NCI-H1092 treated with DMSO at 0.1 percent for 48 hours (cell line): ENCODE measurements at regions not wholly inside any gene's neighbourhood (a gene's known extent, or its start where the extent isn't known, plus 50 kb on each side); places are given as distances from the start of the nearest gene placed in this dataset.

ENCODE experiments used
- DNase-seq: peaks from one replicate; lab custom pipeline; 2025; lab: John Stamatoyannopoulos, UW

DNA sequence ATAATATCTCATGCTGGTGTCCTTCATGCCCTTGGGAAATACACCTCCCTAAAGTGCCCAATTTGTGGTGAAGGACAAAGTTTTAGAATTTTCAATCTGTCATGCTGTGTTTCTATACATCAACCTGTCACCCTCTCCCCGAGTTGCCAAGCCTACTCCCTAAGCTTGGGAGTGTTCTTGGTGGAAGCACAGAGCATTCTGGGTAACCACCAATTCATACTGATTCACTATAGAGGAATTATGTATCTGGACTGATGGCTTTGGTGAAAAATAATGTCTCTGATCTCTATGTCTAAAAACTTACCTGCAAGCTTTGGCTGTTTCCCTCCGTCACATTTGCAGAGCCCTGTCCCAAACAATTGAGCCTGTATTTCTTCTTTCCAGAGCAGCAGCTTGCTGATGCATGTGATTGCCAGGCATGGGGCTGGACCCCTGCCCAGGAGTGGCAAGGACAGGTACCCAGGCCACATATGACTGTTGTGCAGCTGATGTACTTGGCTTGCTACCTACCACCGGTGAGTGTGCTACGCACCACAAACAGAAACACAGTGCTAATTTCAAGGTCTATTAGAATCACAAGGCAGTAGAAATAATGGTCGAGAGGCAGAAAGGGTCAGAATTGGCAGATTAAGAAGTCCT, 202.8 kb upstream of the CITED2 start:
- no peak for DNase-seq

DNA sequence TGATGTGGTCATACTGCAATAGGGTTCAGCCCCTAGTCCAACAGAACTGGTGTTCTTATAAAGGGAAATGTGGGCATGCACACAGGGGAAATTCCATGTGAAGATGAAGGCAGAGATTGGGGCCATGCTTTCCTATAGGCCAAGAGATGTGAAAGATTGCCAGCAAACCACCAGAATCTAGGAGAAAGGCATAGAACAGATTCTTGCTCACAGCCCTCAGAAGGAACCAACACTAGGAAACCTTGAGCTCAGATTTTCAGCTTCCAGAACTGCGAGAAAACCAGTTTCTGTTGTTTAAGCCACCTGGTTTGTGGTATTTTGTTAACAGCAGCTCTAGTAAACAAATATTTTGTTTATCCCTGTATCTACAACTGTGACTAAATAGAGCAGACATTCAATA, 197.6 kb upstream of the CITED2 start:
- DNase-seq: no peak

DNA sequence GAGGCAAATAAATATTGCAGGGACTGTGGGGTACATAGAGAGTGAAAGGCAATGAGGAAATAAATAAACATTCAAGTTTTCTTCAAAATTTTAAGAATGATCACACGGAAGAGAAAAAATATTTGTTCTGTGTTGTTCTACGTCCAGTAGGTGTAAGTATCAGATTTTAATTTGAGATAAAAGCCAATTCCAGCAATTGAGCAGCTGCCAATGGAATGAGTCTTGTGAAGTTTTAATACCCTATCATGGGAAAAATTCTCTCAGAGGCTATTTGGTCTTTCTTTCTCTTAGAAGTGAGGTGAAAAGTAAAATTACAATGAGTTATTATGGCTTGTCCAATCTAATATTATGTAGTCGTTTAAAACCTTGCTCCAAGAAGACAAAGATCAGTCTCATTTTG, 195.7 kb upstream of the CITED2 start:
- DNase-seq: no peak

DNA sequence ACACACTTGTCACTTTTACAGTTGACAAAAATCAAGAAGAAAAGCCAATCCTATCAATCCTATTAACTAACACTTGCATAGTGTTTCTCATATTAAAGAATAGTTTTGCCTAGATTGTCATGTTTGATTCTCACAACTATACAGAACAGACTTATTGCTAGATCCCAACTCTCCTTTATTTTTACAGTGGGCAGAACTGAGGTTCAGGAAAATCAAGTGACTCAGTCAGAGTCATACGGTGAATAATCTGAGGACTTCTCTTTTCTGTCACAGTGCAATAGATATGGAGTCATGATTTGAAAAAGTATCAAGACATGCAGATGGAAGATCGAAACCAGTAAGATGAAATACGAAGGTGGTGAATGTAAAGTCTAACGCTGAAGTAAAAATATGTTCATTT, 195.1 kb upstream of the CITED2 start:
- no peak for DNase-seq

DNA sequence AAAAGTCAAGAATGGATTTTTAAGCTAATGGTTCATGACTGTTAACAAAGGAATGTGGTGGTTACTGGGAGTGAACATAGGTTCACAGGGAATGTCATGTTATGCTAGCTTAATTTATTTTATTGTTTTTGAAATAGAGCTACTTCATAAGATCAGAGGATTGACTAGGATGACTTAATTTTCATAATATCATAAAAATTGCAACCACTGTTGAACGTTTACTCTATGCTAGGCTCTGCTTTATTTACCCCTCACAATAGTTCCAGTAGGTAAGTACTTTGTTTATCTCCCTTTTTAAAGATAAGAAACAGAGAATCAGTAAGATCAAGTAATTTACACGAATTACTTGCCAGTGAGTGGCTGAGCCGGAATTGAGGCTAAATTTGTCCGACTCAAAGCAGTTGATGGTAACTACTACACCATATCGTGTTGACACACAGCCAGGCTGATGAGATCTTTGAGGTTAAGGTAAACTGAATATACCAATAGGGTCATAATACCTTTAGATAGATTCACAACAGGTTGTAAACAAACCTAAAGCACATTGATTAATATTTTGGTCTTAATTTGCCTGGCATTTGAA, 194.6 kb upstream of the CITED2 start:
- no peak for DNase-seq

DNA sequence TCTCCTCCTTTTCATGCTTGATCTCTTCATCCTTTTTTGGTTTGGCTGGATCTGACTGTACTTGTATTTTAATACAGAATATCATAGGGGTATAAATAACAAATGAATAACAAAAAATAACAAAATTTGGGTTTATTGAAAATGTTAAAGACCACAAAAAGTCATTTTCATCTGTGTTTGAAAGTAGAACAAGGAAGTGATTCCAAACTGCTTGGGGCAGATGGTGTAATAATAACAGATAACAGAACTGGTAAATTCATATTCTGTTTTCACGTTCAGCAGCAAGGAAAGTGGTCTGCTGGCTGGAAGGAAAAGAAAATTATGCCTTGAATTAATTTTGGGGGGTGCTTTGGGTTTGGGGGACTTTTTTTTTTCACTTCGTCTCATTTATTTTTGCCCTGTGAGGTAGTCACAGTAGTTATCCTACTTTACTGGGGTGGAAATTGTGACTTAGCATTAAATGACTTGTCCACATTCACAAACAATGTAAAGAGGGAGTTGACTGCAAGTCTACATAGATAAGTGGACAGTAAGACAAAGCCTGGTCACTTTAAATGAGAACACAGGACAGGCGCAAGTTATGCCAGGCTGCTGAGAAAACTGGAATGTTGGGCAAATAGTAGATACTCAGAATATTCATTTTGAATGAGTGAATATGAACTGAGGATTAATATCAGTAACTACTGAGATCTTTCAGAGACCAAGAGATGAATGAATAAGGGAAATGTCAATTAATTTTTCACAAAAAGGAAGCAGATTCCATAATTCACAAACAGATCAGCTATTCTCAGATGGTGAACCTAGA, 193.9 kb upstream of the CITED2 start:
- DNase-seq: no peak

DNA sequence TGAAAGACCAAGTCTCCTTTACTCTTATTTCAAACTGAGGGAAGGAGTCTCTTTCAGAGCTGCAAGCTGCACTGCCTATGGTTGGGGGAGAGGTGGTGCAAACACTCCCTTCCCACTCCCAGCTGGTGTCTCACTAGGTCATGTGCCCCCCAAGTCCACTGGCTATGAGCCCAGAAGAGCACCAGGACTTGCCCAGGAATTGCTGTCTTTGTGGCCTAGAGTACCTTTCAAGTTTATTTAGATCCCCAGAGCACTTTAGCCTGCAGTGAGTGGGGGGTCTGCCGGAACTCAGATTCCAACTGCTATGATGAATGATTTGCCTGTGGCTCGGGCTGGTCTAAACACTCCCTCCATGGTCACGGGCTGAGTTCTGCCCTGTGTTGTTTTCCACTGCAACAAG, 192.6 kb upstream of the CITED2 start:
- no peak for DNase-seq

DNA sequence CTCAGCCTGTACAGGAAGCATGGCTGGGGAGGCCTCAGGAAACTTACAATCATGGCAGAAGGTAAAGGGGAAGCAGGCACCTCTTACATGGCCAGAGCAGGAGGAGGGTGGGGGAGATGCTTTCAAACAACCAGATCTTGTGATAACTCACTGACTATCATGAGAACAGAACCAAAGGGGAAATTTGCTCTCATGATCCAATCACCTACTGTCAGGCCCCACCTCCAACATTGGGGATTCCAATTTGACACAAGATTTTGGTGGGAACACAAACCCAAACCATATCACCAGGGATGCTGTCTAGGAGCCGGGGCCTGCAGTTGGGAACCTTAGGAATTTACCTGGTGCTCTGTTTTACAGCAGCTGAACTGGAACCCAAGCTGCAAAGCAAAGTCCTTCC, 191.1 kb upstream of the CITED2 start:
- no peak for DNase-seq

DNA sequence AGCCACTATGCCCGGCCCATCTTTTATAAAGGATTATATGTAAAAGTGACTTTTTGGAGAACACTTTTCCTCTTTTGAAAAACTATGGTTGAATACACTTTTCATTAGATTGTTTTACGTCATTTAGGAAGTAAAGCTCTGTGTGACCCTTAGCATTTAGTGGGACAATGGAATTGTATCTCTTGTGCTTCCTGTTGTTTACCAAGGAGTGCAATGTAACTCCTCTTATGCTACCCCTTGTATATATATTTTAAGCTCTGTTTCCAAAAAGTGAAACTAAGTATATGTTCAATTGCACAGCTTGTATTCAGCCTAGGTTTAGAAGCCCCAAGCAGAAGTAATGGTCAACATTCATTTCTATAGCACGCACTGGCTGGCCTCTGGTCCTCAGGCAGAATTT, 183.1 kb upstream of the CITED2 start:
- no peak for DNase-seq

DNA sequence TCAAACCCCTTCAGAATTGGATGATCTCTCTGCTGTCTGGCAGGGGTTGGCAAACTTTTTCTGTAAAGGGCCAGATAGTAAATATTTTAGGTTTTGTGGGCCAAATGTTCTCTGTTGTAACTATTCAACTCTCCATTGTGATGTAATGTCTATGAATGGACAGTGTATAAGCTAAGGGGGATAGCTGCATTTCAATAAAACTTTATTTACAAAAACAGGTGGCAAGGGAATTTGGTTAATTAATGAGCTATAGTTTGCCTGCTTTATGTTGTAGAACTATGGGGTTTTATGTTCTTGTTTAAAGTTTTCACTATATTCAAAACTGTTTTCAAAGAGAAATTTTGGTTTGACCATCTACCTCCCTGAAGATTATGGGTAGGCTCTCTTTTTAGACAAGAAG, 182.1 kb upstream of the CITED2 start:
- DNase-seq: no peak

DNA sequence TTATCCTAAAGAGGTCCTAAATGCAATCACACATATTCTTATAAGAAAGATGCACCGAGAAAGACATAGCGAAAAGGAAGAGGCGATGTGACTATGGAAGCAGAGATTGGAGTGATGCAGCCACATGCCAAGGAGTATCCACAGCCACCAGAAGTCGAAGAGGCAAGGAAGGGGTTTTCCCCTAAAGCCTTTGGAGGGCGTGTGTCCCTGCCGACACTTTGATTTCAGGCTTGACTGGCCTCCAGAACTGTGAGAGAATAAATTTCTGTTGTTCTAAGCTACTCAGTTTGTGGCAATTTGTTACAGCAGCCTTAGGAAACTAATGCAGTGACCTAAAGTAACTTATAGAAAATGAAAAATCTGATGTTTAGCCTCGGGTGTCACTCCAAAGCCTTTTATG, 179.5 kb upstream of the CITED2 start:
- DNase-seq: no peak

DNA sequence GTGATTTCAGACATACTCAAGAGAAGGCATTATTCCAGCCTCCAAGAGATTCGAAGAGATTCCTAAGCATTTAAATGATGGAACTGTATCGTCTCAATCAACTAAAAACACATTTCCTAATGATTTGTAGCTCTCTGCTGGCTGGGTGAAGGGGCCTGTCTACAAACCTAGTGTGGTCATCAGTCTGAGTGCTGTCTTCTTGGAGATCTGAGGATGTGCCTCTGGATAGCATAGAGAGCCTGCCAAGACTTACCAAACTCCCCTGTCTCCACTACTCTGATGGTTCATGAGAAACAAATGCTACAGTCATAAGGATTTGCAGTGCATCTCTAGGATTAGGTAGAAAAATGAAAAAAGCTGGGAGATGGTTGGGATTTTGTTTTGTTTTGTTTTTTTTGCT, 176.9 kb upstream of the CITED2 start:
- DNase-seq: no peak

DNA sequence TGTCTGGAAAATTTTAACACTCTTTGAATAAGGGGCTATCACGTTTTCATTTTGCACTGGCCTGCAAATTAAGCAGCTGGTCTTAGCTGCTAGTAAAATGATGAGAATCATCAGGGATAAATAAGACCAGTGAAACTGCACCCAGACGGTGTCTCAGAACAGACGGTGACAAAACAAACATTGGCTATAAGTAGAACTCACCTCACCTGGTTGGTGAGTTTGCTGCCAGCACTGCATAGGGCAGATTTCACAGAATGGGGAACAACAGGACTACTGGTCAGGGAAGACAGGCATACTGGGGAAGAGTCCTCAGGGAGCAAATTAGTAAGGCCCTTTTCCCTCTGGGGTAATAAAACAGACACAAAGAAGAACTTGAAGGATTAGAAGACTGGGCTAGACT, 175.9 kb upstream of the CITED2 start:
- no peak for DNase-seq

DNA sequence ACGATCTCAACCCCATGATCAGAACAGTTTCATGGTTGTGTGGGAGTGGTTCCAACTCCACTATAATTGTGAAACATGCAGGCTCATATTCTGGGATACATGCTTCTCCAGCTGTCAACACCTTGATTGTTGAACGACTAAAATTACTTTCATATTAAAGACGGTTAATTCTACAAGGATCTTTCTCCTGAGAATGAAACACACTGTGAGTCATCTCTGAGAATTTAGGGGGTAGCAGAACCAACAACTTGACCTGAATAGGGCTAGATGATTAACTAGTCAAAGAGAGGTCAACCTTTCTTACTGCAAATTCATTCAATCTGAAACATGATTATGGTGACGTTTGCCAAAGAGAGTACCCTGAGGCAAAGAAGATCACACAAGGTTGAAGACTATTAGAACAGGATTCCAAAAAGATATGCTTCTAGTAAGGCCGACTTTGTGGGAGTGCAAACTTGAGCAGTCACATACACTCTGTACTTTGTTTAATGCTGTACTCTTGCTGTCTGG, 175.2 kb upstream of the CITED2 start:
- no peak for DNase-seq

DNA sequence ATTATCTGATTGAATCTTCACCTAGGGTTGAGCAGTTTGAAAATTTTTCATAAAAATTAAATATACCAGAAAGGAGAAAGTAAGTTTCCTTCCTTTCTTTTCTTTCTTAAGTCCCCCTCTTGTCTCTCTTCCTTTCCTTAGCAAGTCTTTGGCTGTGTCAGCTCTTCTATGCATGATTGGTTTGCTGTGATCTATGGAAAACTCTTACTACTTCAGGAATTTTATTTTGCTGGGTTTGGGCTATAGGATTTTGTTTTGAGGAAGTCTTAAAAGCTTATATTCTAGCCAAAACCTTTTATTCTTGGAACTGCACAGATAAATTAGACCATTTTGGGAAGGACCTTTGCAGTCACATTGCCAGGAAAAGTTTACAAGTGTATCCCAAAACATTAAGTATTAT, 173.4 kb upstream of the CITED2 start:
- DNase-seq: no peak

DNA sequence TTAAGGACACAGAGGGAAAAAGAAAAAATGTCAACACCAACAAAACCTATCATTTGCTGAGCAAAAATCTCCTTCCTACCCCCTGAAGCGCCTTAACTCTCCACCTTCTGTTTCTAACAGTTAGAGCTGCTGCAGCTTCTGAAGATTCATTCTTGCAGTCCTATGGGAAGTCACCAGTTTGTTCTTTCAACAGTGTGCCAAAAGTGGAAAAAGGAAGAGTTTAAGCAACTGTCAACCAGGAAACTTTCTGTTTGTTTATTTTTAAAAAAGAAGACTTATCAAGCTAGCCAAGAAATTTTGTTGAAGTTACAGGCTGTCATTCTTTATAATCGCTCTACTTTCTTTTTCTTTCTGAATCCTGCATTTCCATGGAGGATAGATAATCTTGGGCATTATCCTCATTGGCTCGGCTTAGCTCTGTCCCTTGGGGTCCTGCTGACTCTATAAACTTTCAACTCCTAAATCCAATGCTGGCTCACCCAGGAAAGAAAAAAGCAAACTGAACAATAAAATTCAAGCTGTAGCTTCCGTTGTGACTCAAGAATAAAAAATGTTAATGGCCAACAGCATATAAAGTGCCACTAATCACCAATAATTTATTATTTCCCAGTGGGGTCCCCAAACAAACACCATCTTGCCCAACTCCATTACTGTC, 172.8 kb upstream of the CITED2 start:
- DNase-seq: no peak

DNA sequence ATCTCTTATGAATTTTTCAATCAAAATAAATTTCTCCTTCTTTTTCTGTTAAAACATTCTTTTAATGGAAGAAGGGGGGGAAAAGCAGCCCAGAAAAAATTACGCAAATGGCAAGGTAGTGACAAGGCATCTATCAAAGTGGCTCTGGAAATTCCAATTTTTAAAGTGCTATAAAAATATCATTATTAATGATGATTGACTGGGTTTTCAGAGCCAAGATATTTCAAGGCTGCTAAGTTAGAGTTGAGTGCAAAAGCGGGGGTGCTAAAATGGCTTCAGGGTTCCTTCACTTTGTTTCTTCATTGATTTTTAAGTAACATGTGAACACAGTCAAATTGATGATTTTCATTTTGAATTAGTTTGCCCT, 171.6 kb upstream of the CITED2 start:
- no peak for DNase-seq

DNA sequence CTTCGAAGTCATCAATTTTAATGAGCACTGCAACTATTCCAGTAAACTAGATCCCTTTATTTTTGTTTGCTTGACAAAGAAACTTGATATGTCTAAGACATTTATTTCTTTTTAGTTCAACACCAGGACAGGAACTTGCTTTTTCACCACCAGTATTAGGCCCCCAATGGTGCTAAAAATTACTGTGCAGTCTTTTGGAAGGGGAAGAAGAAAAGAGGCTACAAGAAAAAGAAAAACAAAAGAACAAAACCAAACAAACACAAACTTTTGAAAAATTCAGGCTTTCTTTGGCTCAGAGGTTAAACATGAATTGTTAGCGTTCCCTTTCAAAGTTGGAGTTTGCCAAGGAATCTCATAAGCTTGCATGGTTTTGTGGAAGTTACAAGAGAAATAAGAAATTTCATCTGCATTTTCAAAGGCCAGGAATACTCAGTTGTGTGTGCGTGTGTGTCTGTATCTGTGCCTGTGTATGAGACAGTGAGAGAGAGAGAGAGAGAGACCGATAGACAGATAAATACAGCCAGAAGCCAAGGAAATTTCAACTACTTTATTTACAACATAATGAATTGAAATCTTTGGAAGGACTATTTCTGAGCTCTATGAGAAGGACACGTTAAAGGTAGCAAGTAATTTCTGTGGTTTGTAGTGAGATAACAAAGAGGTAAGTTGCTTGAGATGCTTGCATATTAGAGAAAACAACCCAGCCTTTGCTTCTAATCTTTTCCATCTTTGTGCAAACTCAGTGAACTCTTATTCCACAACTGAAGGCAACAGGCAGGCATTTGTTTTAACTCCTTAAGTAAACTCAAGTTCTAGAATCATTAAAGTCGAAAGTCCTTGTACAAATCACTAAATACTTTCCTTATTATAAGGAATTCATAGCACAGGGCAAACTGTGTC, 171.0 kb upstream of the CITED2 start:
- DNase-seq: no peak

DNA sequence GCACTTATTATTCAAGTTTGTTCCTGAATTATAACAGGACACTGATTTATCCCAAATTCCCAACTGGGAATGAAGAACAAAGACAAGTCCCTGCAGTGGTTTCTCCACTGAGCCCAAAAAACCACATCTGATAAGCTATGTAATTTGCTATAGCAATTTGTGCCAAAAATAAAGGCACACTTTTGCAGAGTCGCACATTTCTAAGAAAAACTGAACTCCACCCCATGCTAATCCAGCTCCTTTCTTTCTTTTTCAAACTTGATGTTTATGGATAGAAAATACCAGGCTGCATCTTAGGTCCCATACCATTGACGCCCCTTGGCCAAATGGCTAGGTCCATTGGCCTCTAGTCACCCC, 170.2 kb upstream of the CITED2 start:
- DNase-seq: no peak

DNA sequence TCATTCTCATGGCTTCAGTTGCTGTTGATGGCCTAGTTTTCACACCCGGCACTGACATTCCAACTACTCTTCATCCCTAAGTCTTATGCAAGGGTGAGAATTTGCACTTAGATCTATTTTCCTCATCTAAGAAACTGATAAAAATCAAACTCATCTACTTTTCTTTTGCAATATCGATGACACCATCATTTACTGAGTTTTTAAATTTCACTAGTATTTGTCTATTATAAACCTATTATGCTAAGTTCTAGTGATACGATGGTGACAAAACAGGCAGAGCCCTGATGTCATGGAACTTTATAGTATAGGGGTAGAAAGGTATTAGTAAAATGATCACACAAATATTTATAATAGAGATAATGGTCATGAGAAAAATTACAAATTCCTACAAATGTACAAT, 167.9 kb upstream of the CITED2 start:
- no peak for DNase-seq

DNA sequence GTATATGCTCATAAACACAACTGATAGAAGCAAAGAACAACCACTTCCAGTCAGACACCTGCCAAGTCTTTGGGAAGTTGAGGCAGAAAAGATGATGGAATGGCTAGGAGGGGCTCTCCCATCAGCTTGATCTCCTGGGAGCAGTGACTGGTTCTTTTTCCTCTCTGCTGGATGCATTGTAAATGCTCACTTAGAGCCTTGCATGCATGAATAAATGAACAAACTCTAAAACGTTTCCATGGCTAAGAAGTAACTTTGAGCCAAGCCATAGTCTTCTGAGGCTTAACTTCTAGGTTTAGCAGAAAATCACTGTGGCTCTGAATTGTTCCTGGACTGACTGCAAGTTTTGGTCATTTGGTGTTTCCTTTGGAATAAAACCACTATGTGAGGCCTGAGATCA, 166.4 kb upstream of the CITED2 start:
- no peak for DNase-seq

DNA sequence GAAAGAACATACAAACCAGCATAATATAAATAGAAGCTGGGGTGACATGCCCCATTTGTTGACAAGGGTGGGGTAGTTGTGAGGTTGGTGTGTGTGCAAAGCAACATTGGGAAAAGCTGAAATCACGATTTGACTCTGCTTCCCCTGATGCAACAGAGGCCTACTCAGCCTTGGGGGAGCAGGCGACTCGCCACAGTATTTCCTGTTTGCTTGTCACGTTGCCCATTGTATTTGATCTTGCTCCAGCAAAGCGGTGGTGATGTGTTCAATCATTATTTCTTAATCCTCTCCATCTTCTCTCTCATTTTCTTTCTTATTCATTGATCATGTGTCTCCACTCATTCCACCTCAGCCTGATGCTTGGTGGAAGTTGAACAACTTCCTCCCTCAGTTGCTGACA, 165.8 kb upstream of the CITED2 start:
- no peak for DNase-seq
